Stimulated activated CD4-positive, alpha-beta T cell treated with anti-CD3 and anti-CD28 coated beads, TNF-alpha, amount 100 ng/mL, for 1 hour (primary cell): ENCODE measurements at regions not wholly inside any gene's neighbourhood (a gene's known extent, or its start where the extent isn't known, plus 50 kb on each side); places are given as distances from the start of the nearest gene placed in this dataset.

Experiments
- DNase-seq, 3 donors: peaks; one replicate each; pipeline ENCODE4 v3.0.0-alpha.2; 2020; ENCODE audit warnings: low read depth in 3 of 3, low spot score in 1 of 3

DNA sequence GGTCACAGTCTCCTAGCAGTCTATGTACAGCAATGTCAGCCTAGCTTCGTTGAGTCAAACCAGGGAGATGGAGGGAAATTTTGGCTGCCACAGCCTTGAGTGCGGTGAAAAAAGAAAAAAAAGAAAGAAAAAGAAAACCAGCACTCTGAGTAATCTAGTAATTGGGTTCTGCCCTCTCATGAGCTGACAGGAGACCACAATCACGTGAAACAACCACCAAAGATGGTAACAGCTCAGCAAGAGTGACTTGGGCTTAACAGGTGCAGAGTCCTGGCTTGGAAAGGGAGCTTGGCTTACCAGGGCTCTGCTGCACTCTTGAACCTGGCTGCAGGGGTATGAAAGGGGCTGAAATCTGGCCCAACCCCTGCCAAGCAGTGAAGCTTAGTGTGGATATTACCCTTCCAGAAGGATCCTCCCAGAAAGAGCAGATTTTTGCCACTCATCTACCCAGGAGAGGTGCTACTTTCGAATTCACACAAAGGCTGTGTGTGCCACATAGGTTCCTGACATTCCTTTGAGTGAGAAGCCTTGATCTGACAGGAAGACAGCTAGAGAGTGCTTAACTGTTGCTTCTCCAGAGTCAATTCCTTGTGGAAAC, 350.3 kb downstream of the PTTG2 start:
- DNase-seq, result peak; percentile 20 to 43 (median 31)

- no peak for DNase-seq
Measured at GRCh38 chr4:38311495-38312126, 351.4 kb downstream of the PTTG2 start.

GRCh38 chr4:38313175-38313574, 350.8 kb upstream of the KLF3 start:
- DNase-seq, result no peak

GRCh38 chr4:38313999-38314561, 349.9 kb upstream of the KLF3 start:
- no peak for DNase-seq

- no peak for DNase-seq
Measured at GRCh38 chr4:38314663-38315062, 349.3 kb upstream of the KLF3 start.

- DNase-seq, result no peak
Measured at GRCh38 chr4:38315286-38315685, 348.7 kb upstream of the KLF3 start.

- DNase-seq, result no peak
Measured at GRCh38 chr4:38316045-38316444, 348.0 kb upstream of the KLF3 start.

DNA sequence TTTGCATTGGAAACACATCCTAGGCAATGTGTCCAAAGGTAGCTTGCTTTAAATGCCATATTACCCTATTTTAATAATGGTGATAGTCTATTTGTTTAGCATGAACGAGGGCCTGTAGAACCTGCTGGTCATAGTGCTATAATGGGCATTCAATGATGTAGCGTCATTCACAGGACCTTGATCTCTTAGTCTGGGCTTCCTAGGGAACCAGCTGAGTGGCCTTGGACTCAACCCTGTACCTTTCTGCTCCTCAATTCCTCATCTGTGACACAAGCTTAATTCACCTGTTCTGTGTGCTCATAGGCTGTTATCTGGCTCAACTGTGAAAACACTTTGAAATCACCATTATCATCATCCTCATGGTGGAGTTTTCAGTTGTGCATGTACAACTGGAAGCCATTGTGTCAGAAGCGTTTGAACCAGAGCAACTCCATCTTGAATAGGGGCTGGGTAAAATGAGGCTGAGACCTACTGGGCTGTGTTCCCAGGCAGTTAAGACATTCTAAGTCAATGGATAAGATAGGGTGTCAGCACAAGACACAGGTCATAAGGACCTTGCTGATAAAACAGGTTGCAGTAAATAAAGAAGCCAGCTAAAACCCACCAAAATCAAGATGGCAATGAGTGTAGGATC, 346.8 kb upstream of the KLF3 start:
- DNase-seq, result no peak

DNA sequence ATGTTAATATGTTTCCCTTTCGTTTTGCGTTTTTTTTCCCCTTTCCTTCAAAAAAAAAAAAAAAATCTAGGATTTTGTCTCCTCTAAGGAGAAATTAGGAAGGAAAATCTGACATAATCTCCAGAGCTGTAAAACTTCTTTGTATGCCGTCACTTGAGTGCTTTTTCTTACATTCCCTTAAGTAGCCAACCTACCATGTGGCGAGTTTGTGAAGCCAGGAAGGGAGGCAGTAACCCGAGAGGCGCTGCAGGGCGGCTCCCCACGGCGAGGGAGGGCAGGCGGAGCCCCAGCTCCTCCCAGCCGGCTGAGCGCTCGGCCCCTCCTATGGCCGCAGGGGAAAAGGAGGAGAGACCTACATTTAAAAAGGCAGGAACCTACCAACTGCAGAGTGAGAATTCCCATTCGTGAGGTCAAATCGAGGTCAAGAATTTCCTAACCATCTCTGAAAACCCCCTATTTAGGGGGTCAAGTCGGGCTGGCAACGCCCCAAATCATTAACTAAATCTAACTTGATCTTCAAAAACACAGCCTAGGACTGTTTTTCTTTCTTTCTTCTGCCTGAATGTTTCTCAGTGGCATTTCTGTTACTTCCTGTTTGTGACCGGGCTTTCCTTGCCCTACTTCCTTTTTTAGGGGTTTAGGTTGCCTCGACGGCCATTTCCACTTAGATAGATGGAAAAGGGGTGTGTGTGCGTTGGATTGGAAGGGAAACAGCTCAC, 345.1 kb upstream of the KLF3 start:
- peak; percentile 24 to 52 (median 32) for DNase-seq

GRCh38 chr4:38319456-38320342, 344.3 kb upstream of the KLF3 start:
- peak; percentile 74 to 97 (median 83) for DNase-seq

- DNase-seq, result no peak
Measured at GRCh38 chr4:38320343-38320695, 343.7 kb upstream of the KLF3 start.

- DNase-seq, result no peak
Measured at GRCh38 chr4:38320833-38321232, 343.2 kb upstream of the KLF3 start.

DNA sequence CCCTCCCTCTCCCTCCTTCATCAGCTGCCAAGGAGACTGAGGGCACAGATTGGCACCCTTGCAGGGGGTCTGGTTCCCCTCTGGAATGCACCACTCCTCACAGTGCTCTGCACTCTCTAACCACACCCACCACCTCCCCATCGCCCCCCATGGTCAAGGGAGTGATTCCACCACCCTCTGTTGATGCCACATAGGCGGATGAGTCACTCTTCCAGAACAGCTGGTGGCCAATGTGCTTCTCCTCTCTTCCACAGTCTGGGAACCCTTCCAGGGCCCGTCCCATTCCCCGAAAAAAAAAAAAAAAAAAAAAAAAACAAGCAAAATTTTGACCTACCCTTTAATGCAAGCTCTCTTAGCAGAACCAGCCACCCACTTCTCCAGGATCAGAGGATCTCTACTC, 341.3 kb upstream of the KLF3 start:
- DNase-seq, result no peak

- no peak for DNase-seq
Measured at GRCh38 chr4:38323141-38323641, 340.8 kb upstream of the KLF3 start.

DNA sequence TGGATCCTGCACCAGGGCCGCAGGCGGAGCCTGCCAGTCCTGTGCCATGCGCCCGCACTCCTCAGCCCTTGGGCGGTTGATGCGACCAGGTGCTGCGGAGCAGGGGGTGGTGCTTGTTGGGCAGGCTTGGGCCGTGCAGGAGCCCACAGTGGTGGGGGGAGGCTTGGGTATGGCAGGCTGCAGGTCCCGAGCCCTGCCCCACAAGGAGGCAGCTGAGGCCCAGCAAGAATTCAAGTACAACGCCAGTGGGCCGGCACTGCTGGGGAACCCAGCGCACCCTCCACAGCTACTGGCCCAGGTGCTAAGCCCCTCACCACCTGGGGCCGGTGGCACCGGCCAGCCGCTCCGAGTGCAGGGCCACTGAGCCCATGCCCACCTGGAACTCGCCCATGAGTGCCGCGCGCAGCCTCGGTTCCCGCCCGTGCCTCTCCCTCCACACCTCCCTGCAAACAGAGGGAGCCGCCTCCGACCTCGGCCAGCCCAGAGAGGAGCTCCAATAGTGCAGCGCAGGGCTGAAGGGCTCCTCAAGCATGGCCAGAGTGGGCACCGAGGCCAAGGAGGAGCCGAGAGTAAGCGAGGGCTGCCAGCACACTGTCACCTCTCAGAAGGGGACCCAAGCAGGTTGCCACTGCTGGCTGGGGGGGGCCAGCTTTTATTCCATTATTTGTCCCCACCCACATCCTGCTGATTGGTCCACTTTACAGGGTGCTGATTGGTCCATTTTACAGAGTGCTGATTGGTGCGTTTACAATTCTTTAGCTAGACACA, 339.0 kb upstream of the KLF3 start:
- no peak for DNase-seq

GRCh38 chr4:38325629-38325913, 338.4 kb upstream of the KLF3 start:
- no peak for DNase-seq

- DNase-seq, result no peak
Measured at GRCh38 chr4:38326499-38326898, 337.5 kb upstream of the KLF3 start.

DNA sequence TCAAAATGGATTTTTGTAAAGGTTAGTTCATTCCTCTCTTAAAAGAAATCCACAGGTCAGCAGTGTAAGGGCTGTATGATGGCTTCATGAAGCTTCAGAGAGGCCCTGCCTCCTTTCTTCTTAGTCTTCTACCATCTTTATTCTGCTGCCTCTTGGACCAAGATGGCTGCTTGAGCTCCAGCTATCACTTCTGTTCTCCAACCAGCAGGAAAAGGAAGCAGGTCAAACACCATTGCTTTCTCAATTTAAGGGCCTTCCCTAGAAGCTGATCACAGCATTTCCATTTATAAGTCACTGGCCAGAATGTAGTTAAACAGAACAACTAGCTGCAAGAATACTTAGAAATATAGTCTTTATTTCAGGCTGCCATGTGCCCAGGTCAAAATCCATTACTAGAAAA, 336.8 kb upstream of the KLF3 start:
- no peak for DNase-seq

- no peak for DNase-seq
Measured at GRCh38 chr4:38328989-38329729, 334.8 kb upstream of the KLF3 start.
